HG02885 (cell line): ENCODE measurements at regions not wholly inside any gene's neighbourhood (a gene's known extent, or its start where the extent isn't known, plus 50 kb on each side); places are given as distances from the start of the nearest gene placed in this dataset.
A peak's percentile ranks its signal among the peaks of the same experiment; 100 is the strongest.

Experiments
- ATAC-seq: cut with Tn5 transposase; IDR thresholded peaks from one replicate; pipeline ENCODE4 v1.9.1; 2021; ENCODE audit warnings: mild to moderate bottlenecking; ENCODE audit not compliant: unreplicated experiment, poor library complexity

GRCh38 chr2:207255565-207256470 lies 90.1 kb upstream of the KLF7 start:
- no peak for ATAC-seq

- ATAC-seq, result no peak
Observed at GRCh38 chr2:207256476-207257207, 90.9 kb upstream of the KLF7 start.

GRCh38 chr2:207257251-207258250 lies 91.8 kb upstream of the KLF7 start:
- no peak for ATAC-seq

- ATAC-seq, result no peak
Observed at GRCh38 chr2:207258263-207258991, 92.7 kb upstream of the KLF7 start.

GRCh38 chr2:207260021-207260420 lies 94.3 kb upstream of the KLF7 start:
- ATAC-seq, result no peak

GRCh38 chr2:207260947-207261346 lies 95.2 kb upstream of the KLF7 start:
- no peak for ATAC-seq

- ATAC-seq, result no peak
Observed at GRCh38 chr2:207264310-207264709, 98.6 kb upstream of the KLF7 start.

- ATAC-seq, result no peak
Observed at GRCh38 chr2:207265332-207265731, 99.6 kb upstream of the KLF7 start.

GRCh38 chr2:207265869-207266268 lies 100.1 kb upstream of the KLF7 start:
- no peak for ATAC-seq

GRCh38 chr2:207266648-207267047 lies 100.9 kb upstream of the KLF7 start:
- ATAC-seq, result no peak

- no peak for ATAC-seq
Observed at GRCh38 chr2:207269038-207269437, 103.3 kb upstream of the KLF7 start.

GRCh38 chr2:207274530-207275189 lies 108.9 kb upstream of the KLF7 start:
- no peak for ATAC-seq

GRCh38 chr2:207275779-207276178 lies 110.0 kb upstream of the KLF7 start:
- ATAC-seq, result no peak

GRCh38 chr2:207276248-207276647 lies 110.5 kb upstream of the KLF7 start:
- no peak for ATAC-seq

GRCh38 chr2:207276858-207277257 lies 111.1 kb upstream of the KLF7 start:
- ATAC-seq, result no peak

GRCh38 chr2:207279520-207279919 lies 113.8 kb upstream of the KLF7 start:
- peak; percentile 53 for ATAC-seq

- no peak for ATAC-seq
Observed at GRCh38 chr2:207281436-207281835, 115.7 kb upstream of the KLF7 start.

GRCh38 chr2:207282916-207283315 lies 117.2 kb upstream of the KLF7 start:
- peak; percentile 21 for ATAC-seq

GRCh38 chr2:207283356-207283755 lies 117.6 kb upstream of the KLF7 start:
- peak; percentile 40 for ATAC-seq
